GM18868 (cell line): ENCODE measurements at regions not wholly inside any gene's neighbourhood (a gene's known extent, or its start where the extent isn't known, plus 50 kb on each side); places are given as distances from the start of the nearest gene placed in this dataset.
"Not testable (repeated sequence)": the region's sequence is repeated elsewhere in the genome, so short reads cannot be mapped to it uniquely, and the experiment has no call there.

ENCODE experiments used
- ATAC-seq: cut with Tn5 transposase; IDR thresholded peaks from one replicate; pipeline ENCODE4 v1.9.1; 2021; ENCODE audit warnings: mild to moderate bottlenecking, moderate library complexity; ENCODE audit not compliant: unreplicated experiment

- ATAC-seq = no peak
These were observed 534.6 kb upstream of the ROBO2 start for GRCh38 chr3:76505202-76505845.

- ATAC-seq = no peak
These were observed 530.6 kb upstream of the ROBO2 start for GRCh38 chr3:76509179-76509830.

GRCh38 chr3:76514836-76515235, 525.1 kb upstream of the ROBO2 start:
- ATAC-seq = no peak

- ATAC-seq = no peak
These were observed 516.6 kb upstream of the ROBO2 start for GRCh38 chr3:76523337-76523736.

- ATAC-seq = no peak
These were observed 514.2 kb upstream of the ROBO2 start for GRCh38 chr3:76525726-76526125.

GRCh38 chr3:76527773-76528172, 512.1 kb upstream of the ROBO2 start:
- ATAC-seq = no peak

- no peak for ATAC-seq
These were observed 507.6 kb upstream of the ROBO2 start for GRCh38 chr3:76532158-76532822.

- ATAC-seq = not testable (repeated sequence)
These were observed 506.2 kb upstream of the ROBO2 start for GRCh38 chr3:76533710-76534109.

- ATAC-seq = not testable (repeated sequence)
These were observed 502.0 kb upstream of the ROBO2 start for GRCh38 chr3:76537857-76538256.

- no peak for ATAC-seq
These were observed 492.2 kb upstream of the ROBO2 start for GRCh38 chr3:76547674-76548073.

- no peak for ATAC-seq
These were observed 489.2 kb upstream of the ROBO2 start for GRCh38 chr3:76550522-76551201.

GRCh38 chr3:76551739-76552138, 488.2 kb upstream of the ROBO2 start:
- ATAC-seq = no peak

GRCh38 chr3:76552653-76553052, 487.2 kb upstream of the ROBO2 start:
- no peak for ATAC-seq

- ATAC-seq = no peak
These were observed 485.2 kb upstream of the ROBO2 start for GRCh38 chr3:76554707-76555106.

- no peak for ATAC-seq
These were observed 478.2 kb upstream of the ROBO2 start for GRCh38 chr3:76561494-76562236.

- ATAC-seq = no peak
These were observed 474.2 kb upstream of the ROBO2 start for GRCh38 chr3:76565496-76566210.

GRCh38 chr3:76566211-76566534, 473.7 kb upstream of the ROBO2 start:
- ATAC-seq = no peak

GRCh38 chr3:76566904-76567303, 473.0 kb upstream of the ROBO2 start:
- no peak for ATAC-seq

- no peak for ATAC-seq
These were observed 469.4 kb upstream of the ROBO2 start for GRCh38 chr3:76570436-76571057.

GRCh38 chr3:76576201-76576600, 463.7 kb upstream of the ROBO2 start:
- ATAC-seq = no peak
